Hepatocyte (in vitro differentiated cells): ENCODE measurements at regions not wholly inside any gene's neighbourhood (a gene's known extent, or its start where the extent isn't known, plus 50 kb on each side); places are given as distances from the start of the nearest gene placed in this dataset.
"Not testable (repeated sequence)": the region's sequence is repeated elsewhere in the genome, so short reads cannot be mapped to it uniquely, and the experiment has no call there.

Experiments used
- DNase-seq: peaks from one replicate; pipeline ENCODE4 v3.0.0-alpha.2; 2016; ENCODE audit warnings: low spot score
- H2AFZ ChIP-seq: fragments of 200-600 bp; sonication (generic); 2 replicates; pipeline ENCODE4 v1.6.0; 2016; ENCODE audit warnings: antibody characterized with exemption, mild to moderate bottlenecking
- H3K27ac ChIP-seq: fragments of 200-600 bp; sonication (generic); 2 replicates; pipeline ENCODE4 v1.5.1; 2016; ENCODE audit warnings: mild to moderate bottlenecking
- H3K27me3 ChIP-seq: fragments of 200-600 bp; sonication (generic); 2 replicates; pipeline ENCODE4 v1.6.1; 2016
- H3K36me3 ChIP-seq: fragments of 200-600 bp; sonication (generic); replicated peaks from 2 replicates; pipeline ENCODE4 v1.5.1; 2016; ENCODE audit warnings: low read depth; ENCODE audit not compliant: insufficient read depth
- H3K4me1 ChIP-seq: fragments of 200-600 bp; sonication (generic); 2 replicates; pipeline ENCODE4 v1.5.1; 2016; ENCODE audit warnings: mild to moderate bottlenecking, moderate library complexity; ENCODE audit not compliant: insufficient read depth
- H3K4me2 ChIP-seq: fragments of 200-600 bp; sonication (generic); 2 replicates; pipeline ENCODE4 v1.6.0; 2016
- H3K4me3 ChIP-seq: fragments of 200-600 bp; sonication (generic); 2 replicates; pipeline ENCODE4 v1.5.1; 2016; ENCODE audit warnings: mild to moderate bottlenecking
- H3K79me2 ChIP-seq: fragments of 200-600 bp; sonication (generic); 2 replicates; pipeline ENCODE4 v1.6.0; 2017; ENCODE audit warnings: mild to moderate bottlenecking
- H3K9me2 ChIP-seq: fragments of 200-600 bp; sonication (generic); replicated peaks from 2 replicates; pipeline ENCODE4 v1.6.0; 2017; ENCODE audit warnings: mild to moderate bottlenecking; ENCODE audit not compliant: insufficient read depth
- H3K9me3 ChIP-seq: fragments of 200-600 bp; sonication (generic); 2 replicates; pipeline ENCODE4 v1.5.1; 2016; ENCODE audit warnings: low read depth, mild to moderate bottlenecking
- H4K20me1 ChIP-seq: fragments of 200-600 bp; sonication (generic); 2 replicates; pipeline ENCODE4 v1.6.0; 2016; ENCODE audit warnings: mild to moderate bottlenecking; ENCODE audit not compliant: insufficient read depth, poor library complexity, severe bottlenecking
- CTCF ChIP-seq: fragments of 200-600 bp; sonication (generic); IDR thresholded peaks from 2 replicates; pipeline ENCODE4 v1.5.1; 2016; ENCODE audit warnings: antibody characterized with exemption, mild to moderate bottlenecking; ENCODE audit not compliant: poor library complexity
- EZH2 ChIP-seq: fragments of 200-600 bp; sonication (generic); IDR thresholded peaks from 2 replicates; pipeline ENCODE4 v1.6.1; 2016; ENCODE audit warnings: antibody characterized with exemption, mild to moderate bottlenecking, borderline replicate concordance
- EZH2phosphoT487 ChIP-seq: fragments of 200-600 bp; sonication (generic); IDR thresholded peaks from one replicate; pipeline ENCODE4 v1.6.1; 2018; ENCODE audit warnings: antibody characterized with exemption, mild to moderate bottlenecking, low read depth, moderate library complexity; ENCODE audit not compliant: unreplicated experiment, severe bottlenecking
- WGBS: methylation state at CpG from one replicate; pipeline ENCODE4 v1.1.6; 2016; ENCODE audit warnings: low lambda C conversion rate; ENCODE audit errors: missing lambda C conversion rate; 5-methylcytosine and 5-hydroxymethylcytosine counted together

- H3K27me3 ChIP-seq: no peaks in the 10 kb centered on the region
- no peaks in the 10 kb centered on the region for H4K20me1 ChIP-seq
- TF ChIP-seq CTCF (no peak), EZH2phosphoT487 (no peak), EZH2 (no peak)
These were observed 121.2 kb downstream of the SPP2 start for GRCh38 chr2:234171666-234172065.

DNA sequence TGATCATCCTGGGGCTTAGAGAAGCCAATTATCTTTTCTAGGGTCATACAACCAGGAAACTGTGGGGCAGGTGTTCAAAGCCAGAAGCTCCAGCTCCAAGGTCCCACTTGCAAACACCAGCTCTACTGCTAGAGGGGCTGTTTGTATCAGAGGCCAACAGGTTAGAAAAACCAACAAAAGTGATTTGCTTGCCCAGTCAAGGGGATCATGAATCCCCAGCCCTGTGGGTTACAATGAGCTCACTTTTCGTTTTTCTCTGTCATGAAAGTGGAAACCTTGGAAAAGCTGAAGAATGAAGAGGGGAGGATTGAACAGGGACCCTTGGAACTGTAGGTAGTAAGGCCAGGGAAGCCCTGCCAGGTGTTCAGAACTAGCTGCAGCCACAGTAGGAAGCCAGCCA is 119.2 kb downstream of the SPP2 start:
- peaks cover 24% of the 10 kb centered on the region for H3K4me1 ChIP-seq
- H3K4me2 ChIP-seq: no peak overlapping the region

More at GRCh38 chr2:234171666-234172065, 121.2 kb downstream of the SPP2 start:
- H3K4me2 ChIP-seq: no peak overlapping the region
- H3K36me3 ChIP-seq: no peaks in the 10 kb centered on the region
- no peak for DNase-seq
- H3K4me1 ChIP-seq: peaks cover 17% of the 10 kb centered on the region
- H3K27ac ChIP-seq: peak overlapping the region; percentile 57
- H2AFZ ChIP-seq: no peak overlapping the region
- no peaks in the 10 kb centered on the region for H3K9me3 ChIP-seq
- no peaks in the 10 kb centered on the region for H3K79me2 ChIP-seq
- 94% methylated on average over 14 of the region's 14 CpGs for WGBS
- no peak overlapping the region for H3K4me3 ChIP-seq
- no peaks in the 10 kb centered on the region for H3K9me2 ChIP-seq

DNA sequence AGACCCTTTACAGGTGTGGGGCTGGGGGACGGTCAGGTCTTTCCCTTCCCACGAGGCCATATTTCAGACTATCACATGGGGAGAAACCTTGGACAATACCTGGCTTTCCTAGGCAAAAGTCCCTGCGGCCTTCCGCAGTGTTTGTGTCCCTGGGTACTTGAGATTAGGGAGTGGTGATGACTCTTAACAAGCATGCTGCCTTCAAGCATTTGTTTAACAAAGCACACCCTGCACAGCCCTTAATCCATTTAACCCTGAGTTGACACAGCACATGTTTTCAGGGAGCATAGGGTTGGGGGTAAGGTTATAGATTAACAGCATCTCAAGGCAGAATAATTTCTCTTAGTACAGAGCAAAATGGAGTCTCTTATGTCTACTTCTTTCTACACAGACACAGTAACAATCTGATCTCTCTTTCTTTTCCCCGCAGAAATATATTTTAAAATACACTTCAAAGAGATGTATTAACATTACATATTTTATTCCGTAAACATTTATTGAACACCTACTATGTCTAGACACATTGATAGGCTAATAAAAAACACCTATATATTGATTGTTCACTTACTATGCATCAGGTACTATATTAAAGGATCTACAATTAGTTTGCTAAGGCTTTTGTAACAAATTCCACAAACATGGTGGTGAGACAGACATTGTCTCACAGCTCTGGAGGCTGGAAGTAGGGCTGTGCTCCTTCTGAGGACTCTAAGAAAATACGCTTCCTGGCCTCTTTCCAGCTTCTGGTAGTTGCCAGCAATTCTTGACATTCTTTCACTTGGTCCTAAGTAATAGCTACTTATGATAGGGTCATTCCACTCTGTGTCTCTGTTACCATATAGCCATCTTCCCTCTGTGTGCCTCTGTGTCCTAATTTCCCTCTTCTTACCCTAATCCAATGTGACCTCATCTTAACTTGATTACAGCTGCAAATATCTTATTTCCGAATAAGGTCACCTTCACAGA is 118.4 kb downstream of the SPP2 start:
- peak overlapping the region; percentile 94 for H3K27ac ChIP-seq
- not testable (repeated sequence) for H3K36me3 ChIP-seq, H4K20me1 ChIP-seq, H3K9me2 ChIP-seq, H3K9me3 ChIP-seq, H3K4me3 ChIP-seq, H3K79me2 ChIP-seq, H3K27me3 ChIP-seq
- H3K4me2 ChIP-seq: peak overlapping the region; percentile 16
- peak; percentile 45 for DNase-seq
- 44% methylated on average over 8 of the region's 8 CpGs for WGBS
- H3K4me1 ChIP-seq: peaks cover 24% of the 10 kb centered on the region
- H2AFZ ChIP-seq: peak overlapping the region; percentile 46

More for the DNA sequence above, 119.2 kb downstream of the SPP2 start:
- no peak for DNase-seq
- Histone ChIP-seq H3K79me2 (no peaks in the 10 kb centered on the region), H3K27me3 (no peaks in the 10 kb centered on the region), H3K36me3 (no peaks in the 10 kb centered on the region), H3K4me3 (no peak overlapping the region), H3K9me2 (no peaks in the 10 kb centered on the region), H3K27ac (peak overlapping the region; percentile 82), H2AFZ (no peak overlapping the region), H3K9me3 (no peaks in the 10 kb centered on the region), H4K20me1 (no peaks in the 10 kb centered on the region)
- TF ChIP-seq EZH2 (no peak), CTCF (no peak), EZH2phosphoT487 (no peak)
- 96% methylated on average over 1 of the region's 1 CpG for WGBS

DNA sequence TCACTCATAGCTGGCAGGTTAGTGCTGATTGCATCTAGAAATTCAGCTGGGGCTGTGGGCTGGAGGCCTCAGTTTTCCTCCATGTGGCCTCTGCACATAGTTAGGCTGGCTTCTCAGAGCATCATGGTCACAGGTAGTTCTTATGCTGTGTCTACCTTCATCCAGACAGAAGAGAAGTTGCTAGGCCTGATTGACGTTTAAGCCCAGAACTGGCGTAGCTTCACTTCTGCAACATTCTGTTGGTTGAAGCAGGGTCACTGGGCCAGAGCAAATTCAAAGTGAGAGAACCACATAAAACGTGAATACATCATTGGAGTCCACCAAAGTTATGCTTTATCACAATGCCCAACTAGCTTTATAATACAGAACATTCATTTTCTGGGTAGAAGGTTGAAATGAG is 116.0 kb downstream of the SPP2 start:
- no peak for DNase-seq
- Histone ChIP-seq H3K27me3 (no peaks in the 10 kb centered on the region), H3K4me2 (no peak overlapping the region), H3K36me3 (no peaks in the 10 kb centered on the region), H4K20me1 (no peaks in the 10 kb centered on the region), H3K9me2 (no peaks in the 10 kb centered on the region), H3K79me2 (no peaks in the 10 kb centered on the region), H3K4me1 (peaks cover 43% of the 10 kb centered on the region), H3K9me3 (no peaks in the 10 kb centered on the region), H3K4me3 (no peak overlapping the region), H2AFZ (no peak overlapping the region), H3K27ac (no peak overlapping the region)
- no peak for TF ChIP-seq EZH2phosphoT487
- no peak for TF ChIP-seq CTCF
- TF ChIP-seq EZH2: no peak
- 92% methylated on average over 3 of the region's 3 CpGs for WGBS
